BLaER1 (cell line): ENCODE measurements at regions not wholly inside any gene's neighbourhood (a gene's known extent, or its start where the extent isn't known, plus 50 kb on each side); places are given as distances from the start of the nearest gene placed in this dataset.

Source experiments
- H3K27ac ChIP-seq: shearing (Covaris generic); formaldehyde crosslinking; 2 replicates; pipeline ENCODE4 v1.8.1; 2022
- H3K27me3 ChIP-seq: shearing (Covaris generic); formaldehyde crosslinking; 2 replicates; pipeline ENCODE4 v1.8.1; 2022
- H3K36me3 ChIP-seq: shearing (Covaris generic); formaldehyde crosslinking; 2 replicates; pipeline ENCODE4 v1.8.1; 2022
- H3K4me1 ChIP-seq: shearing (Covaris generic); formaldehyde crosslinking; 2 replicates; pipeline ENCODE4 v1.8.1; 2022
- H3K4me2 ChIP-seq: shearing (Covaris generic); formaldehyde crosslinking; 2 replicates; pipeline ENCODE4 v1.8.1; 2022
- H3K4me3 ChIP-seq: shearing (Covaris generic); formaldehyde crosslinking; 2 replicates; pipeline ENCODE4 v1.8.1; 2022
- H3K9ac ChIP-seq: shearing (Covaris generic); formaldehyde crosslinking; 2 replicates; pipeline ENCODE4 v1.8.1; 2022
- H3K9me3 ChIP-seq: shearing (Covaris generic); formaldehyde crosslinking; 2 replicates; pipeline ENCODE4 v1.8.1; 2022
- H4K20me1 ChIP-seq: shearing (Covaris generic); formaldehyde crosslinking; 2 replicates; pipeline ENCODE4 v1.8.1; 2022
- Cebpa-rat ChIP-seq: shearing (Covaris generic); IDR thresholded peaks from 2 replicates; pipeline ENCODE4 v1.8.1; 2022

DNA sequence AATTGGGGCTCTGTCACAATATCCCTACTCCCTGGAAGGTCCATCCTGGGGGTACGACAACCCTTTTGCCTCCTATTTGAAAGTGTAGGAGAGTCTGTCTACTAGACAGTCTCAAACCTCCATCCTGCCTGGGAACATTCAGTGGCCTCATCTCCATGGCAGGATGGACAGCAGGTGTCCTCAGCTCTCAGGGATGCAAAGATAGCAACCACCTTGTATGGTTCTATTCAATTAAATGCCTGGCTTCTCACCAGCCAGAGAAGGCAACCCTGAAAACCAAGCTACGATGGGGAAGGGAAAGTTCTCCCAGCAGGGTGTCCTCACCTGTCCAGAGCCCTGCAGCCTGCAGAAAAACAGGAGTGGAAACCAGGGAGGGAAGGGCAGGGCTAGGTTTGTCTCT lies 164.9 kb downstream of the MIAT start:
- Histone ChIP-seq H3K4me1 (no peaks in the 10 kb centered on the region), H3K36me3 (no peaks in the 10 kb centered on the region)
- TF ChIP-seq Cebpa-rat = no peak

DNA sequence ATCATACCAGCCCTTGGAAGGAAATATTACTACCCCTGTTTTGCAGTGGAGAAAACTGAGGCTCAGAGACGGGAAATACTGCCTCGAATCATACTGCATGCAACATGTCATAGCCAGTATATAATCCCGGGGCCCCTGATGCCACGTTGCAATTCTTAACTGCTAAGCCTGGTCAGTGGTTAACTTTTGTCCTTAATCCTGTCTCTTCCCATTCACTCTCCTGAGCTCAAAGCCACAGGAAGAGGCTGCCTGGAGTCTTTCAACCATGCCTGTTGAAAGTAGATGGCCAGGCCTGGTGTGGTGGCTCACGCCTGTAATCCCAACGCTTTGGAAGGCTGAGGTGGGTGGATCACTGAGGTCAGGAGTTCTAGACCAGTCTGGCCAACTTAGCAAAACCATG lies 166.6 kb downstream of the MIAT start:
- no peaks in the 10 kb centered on the region for H3K9me3 ChIP-seq
- no peak for TF ChIP-seq Cebpa-rat

More for the DNA sequence above, 164.9 kb downstream of the MIAT start:
- Histone ChIP-seq H3K9me3 (peaks cover 10% of the 10 kb centered on the region), H3K9ac (no peak overlapping the region), H4K20me1 (no peaks in the 10 kb centered on the region), H3K27ac (no peak overlapping the region), H3K27me3 (no peaks in the 10 kb centered on the region), H3K4me3 (no peak overlapping the region), H3K4me2 (no peak overlapping the region)

DNA sequence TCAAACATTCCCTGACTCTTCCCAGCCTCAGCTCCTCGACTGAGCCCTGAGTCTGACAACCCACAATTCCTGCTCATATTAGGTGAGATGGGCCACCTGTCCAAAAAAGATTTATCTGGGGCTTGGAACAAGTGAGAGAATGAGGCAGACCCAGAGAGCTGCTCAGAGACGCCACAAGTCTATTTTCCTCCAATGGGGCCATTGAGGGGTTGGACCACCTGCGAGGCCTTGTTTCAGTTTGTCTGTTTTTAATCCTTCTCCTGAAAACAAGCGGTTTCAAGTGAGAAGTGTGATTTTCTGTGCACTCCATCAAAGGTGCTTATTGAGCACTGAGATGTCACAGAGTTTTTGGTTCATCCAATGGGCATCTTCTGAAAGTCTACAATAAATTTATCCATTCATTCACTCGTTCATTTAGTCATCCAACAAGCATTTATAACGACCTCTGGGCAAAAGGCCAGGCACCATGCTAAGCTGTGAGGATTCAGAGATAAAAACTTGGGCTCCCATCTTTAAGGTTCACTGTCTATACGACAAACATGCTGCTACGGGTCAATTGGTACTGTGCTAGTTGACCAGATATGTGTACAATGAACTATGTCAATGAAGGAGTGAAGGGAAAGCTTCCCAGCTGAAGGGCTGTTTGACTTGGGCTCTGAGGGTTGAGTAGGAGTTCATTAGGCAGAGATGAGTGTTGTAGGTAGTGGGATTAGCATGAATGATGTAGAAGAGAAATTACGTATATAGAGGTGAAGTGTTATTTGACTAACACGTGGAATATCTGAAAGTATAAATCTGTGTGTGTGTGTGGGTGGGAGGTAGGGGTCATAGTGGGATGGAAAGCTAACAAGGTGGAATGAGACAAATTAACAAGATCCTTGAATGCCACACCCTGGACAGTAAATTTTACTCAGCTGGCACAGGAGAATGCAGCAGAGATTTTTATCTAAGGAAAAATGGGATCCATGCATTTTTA lies 168.9 kb downstream of the MIAT start:
- Histone ChIP-seq H3K9ac (no peak overlapping the region), H3K9me3 (no peaks in the 10 kb centered on the region), H4K20me1 (no peaks in the 10 kb centered on the region), H3K27me3 (no peaks in the 10 kb centered on the region), H3K4me1 (no peaks in the 10 kb centered on the region), H3K4me2 (no peak overlapping the region), H3K27ac (no peak overlapping the region), H3K36me3 (no peaks in the 10 kb centered on the region), H3K4me3 (no peak overlapping the region)
- TF ChIP-seq Cebpa-rat = no peak

More for the DNA sequence above, 166.6 kb downstream of the MIAT start:
- Histone ChIP-seq H3K27me3 (no peaks in the 10 kb centered on the region), H3K36me3 (no peaks in the 10 kb centered on the region), H3K4me1 (no peaks in the 10 kb centered on the region), H3K9ac (no peak overlapping the region), H3K4me2 (no peak overlapping the region), H3K27ac (no peak overlapping the region), H3K4me3 (no peak overlapping the region), H4K20me1 (no peaks in the 10 kb centered on the region)

DNA sequence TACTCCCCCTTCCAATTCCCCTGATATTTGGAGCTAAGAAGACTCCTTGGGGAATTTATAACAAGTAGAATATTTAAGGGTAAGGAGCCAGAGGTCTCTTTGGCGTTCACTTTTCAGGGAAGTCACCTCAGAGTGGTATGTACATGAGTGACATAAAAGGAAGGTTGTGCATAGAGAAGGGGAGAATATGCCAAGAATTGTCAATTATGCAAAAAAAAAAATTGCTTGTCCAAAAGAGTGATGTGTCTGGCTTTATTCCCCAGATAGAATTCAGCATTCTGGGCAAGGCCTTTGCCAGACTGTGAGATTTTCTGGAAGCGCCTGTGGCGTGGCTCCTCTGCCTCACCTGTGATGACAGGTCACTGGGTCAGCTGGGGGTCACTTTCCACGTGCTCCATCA lies 170.2 kb downstream of the MIAT start:
- TF ChIP-seq Cebpa-rat = no peak
- Histone ChIP-seq H3K9me3 (no peaks in the 10 kb centered on the region), H3K9ac (no peak overlapping the region), H3K4me2 (no peak overlapping the region), H4K20me1 (no peaks in the 10 kb centered on the region), H3K27ac (no peak overlapping the region), H3K27me3 (no peaks in the 10 kb centered on the region), H3K4me3 (no peak overlapping the region), H3K36me3 (no peaks in the 10 kb centered on the region), H3K4me1 (no peaks in the 10 kb centered on the region)

DNA sequence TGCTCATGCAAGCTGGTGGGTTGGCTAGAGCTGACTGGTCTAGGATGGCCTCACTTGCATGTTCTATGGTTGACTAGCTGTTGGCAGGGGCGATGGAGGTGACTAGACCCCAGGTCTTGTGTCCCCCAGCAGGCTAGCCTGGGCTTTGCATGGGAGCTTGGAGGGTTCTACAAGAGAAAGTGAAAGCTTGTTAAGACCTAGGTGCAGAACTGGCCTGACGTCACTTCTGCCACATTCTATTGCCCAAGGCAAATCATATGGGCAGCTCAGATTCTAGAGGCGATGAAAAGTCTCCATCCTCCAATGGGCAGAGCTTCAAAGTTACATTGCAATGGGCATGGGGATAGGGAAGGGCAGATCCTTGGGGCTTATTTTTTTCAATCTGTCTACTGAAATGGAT lies 170.9 kb downstream of the MIAT start:
- H3K9ac ChIP-seq = no peak overlapping the region
- H3K9me3 ChIP-seq = no peaks in the 10 kb centered on the region
- H3K27me3 ChIP-seq = no peaks in the 10 kb centered on the region
- no peak overlapping the region for H3K4me3 ChIP-seq
- H3K36me3 ChIP-seq = no peaks in the 10 kb centered on the region
- H3K27ac ChIP-seq = no peak overlapping the region
- no peaks in the 10 kb centered on the region for H3K4me1 ChIP-seq
- no peak for TF ChIP-seq Cebpa-rat
- no peak overlapping the region for H3K4me2 ChIP-seq
- no peaks in the 10 kb centered on the region for H4K20me1 ChIP-seq

DNA sequence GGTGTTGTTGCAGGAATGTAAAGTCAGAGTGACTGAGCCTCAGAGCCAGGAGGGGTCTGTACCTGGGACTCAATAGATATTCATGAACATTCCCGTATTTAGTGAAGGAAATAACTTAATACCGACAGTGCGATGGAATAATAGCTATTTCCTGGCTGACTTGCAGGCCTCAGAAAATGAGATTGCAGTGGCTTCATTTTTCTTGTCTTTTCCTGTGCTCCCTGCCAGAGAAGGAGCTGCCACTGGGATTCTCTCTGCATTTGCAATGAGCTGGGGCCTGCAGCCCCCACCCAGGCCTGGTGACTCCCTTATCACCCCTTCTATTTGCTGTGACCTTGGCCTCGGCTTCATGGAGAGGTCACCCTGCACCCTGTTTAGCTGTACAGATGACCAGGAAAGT lies 173.4 kb downstream of the MIAT start:
- H3K4me2 ChIP-seq = no peak overlapping the region
- no peak overlapping the region for H3K27ac ChIP-seq
- H3K36me3 ChIP-seq = no peaks in the 10 kb centered on the region
- no peaks in the 10 kb centered on the region for H3K27me3 ChIP-seq
- no peaks in the 10 kb centered on the region for H4K20me1 ChIP-seq
- no peak overlapping the region for H3K4me3 ChIP-seq
- H3K9me3 ChIP-seq = no peaks in the 10 kb centered on the region
- no peaks in the 10 kb centered on the region for H3K4me1 ChIP-seq
- H3K9ac ChIP-seq = no peak overlapping the region
- TF ChIP-seq Cebpa-rat = no peak

DNA sequence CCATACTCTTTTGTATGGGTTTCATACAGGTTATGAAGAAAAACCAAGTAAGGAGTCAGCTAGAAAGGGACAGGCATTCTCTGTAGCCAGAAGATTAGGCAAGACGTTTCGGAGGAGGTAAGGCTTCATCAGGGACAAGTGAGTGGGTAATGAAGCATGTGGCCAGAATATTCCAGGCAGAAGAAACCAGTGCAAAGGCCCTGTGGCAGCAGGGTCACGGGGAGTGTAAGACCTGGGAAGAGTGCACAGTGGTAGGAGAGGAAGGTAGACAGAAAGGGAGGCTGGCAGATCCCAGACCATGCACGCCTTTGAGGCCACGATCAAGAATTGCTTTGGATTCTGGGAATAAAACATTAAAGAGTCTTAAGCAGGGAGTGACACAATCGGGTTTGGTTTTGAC lies 177.6 kb downstream of the MIAT start:
- H3K36me3 ChIP-seq = no peaks in the 10 kb centered on the region
- TF ChIP-seq Cebpa-rat = no peak
- H4K20me1 ChIP-seq = no peaks in the 10 kb centered on the region
- H3K27me3 ChIP-seq = no peaks in the 10 kb centered on the region
- H3K4me3 ChIP-seq = no peak overlapping the region
- H3K4me2 ChIP-seq = no peak overlapping the region
- 0 out of 2 replicates have a peak, but pooled peaks cover 4% of the 10 kb centered on the region for H3K4me1 ChIP-seq
- H3K9ac ChIP-seq = no peak overlapping the region
- H3K9me3 ChIP-seq = no peaks in the 10 kb centered on the region
- H3K27ac ChIP-seq = no peak overlapping the region

DNA sequence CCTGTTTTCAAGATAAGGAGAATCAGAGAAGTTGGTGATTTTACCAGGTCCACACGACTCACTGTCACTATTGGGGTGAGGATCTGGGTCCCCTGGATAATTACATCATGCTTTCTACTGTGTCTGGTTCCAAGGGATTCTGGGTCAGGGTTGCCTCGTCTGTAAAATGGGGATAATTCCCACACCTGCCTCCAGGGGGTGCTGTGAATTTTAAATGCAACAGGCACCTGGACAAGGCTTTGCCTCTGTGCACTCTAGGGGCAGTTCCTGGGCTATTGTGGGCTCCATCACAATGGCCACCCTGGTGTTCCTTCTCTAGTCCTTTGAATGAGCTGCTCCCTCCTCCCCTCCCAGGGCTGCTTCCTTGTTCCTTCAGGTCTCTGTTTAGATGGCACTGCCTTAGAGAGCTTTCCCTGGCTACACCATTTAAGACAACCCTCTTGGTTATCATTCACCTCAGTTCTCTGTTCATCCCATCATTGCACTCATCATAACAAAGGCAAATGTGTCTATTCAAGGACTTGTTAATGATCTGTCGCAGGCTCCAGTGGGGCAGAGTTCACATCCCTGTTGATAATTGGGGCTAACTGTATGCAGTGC lies 178.6 kb downstream of the MIAT start:
- no peaks in the 10 kb centered on the region for H3K27me3 ChIP-seq
- H3K36me3 ChIP-seq = no peaks in the 10 kb centered on the region
- TF ChIP-seq Cebpa-rat = no peak
- H3K4me2 ChIP-seq = no peak overlapping the region
- H3K9ac ChIP-seq = no peak overlapping the region
- H4K20me1 ChIP-seq = no peaks in the 10 kb centered on the region
- no peak overlapping the region for H3K27ac ChIP-seq
- no peaks in the 10 kb centered on the region for H3K9me3 ChIP-seq
- H3K4me1 ChIP-seq = 0 out of 2 replicates have a peak, but pooled peaks cover 4% of the 10 kb centered on the region
- H3K4me3 ChIP-seq = no peak overlapping the region

DNA sequence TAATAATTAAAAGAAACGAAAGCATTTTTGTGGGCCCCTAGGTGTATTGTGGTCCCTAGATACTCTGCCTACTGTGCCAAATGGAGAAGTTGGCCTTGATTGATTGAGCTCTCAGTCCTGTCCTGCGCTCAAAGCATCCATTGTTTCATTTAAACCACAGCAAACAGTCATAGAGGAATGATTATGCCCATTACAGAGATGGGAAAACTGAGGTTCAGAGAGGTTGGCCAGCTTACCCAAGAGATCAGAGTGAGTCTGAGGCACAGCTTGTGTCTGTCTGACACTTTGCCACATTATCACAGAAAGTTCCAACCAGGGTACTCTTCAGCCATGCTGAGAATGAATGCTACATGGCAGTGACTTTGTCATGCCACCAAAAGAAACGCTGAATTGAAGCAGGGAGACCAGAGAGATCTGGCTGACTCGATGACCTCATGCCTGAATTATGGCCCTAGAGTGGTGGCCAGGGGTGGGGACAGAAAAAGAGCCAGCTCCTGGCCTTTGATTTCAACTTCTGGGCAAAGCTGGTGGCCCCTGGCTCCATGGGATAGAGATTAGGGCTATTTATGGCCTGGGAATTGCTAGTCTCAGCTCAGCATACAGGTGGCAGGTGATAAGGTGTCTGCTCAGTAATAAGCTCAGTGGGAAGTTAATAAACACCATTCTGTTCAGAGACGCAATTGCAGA lies 180.5 kb downstream of the MIAT start:
- no peak for TF ChIP-seq Cebpa-rat
- Histone ChIP-seq H3K27ac (no peak overlapping the region), H3K36me3 (no peaks in the 10 kb centered on the region), H3K4me1 (0 out of 2 replicates have a peak, but pooled peaks cover 4% of the 10 kb centered on the region), H3K9ac (no peak overlapping the region), H3K9me3 (no peaks in the 10 kb centered on the region), H3K4me3 (no peak overlapping the region), H4K20me1 (no peaks in the 10 kb centered on the region), H3K27me3 (no peaks in the 10 kb centered on the region), H3K4me2 (no peak overlapping the region)

DNA sequence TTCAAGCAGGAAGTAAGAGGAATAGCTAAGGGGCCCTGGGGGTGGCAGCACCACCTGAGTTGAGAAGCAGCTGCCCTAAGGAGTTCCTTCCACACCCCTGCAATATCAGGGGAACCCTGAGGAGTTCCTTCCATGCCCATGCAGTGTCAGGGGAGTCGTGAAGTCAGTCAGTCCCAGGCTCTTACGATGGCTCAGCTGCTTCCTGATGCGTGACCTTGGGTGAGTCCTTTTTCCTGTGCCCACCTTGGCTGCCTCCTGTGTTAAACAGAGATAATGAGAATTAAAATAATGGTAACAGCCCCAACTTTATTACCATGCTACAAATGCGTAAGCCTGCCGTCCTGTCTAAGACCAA lies 181.1 kb downstream of the MIAT start:
- no peak for TF ChIP-seq Cebpa-rat
- Histone ChIP-seq H3K27ac (no peak overlapping the region), H3K4me2 (no peak overlapping the region), H3K36me3 (no peaks in the 10 kb centered on the region), H4K20me1 (no peaks in the 10 kb centered on the region), H3K4me1 (0 out of 2 replicates have a peak, but pooled peaks cover 4% of the 10 kb centered on the region), H3K9ac (no peak overlapping the region), H3K9me3 (no peaks in the 10 kb centered on the region), H3K27me3 (no peaks in the 10 kb centered on the region), H3K4me3 (no peak overlapping the region)
